SKM-1 treated with dmso at 0.1 percent for 144 hours (cell line): ENCODE measurements at regions not wholly inside any gene's neighbourhood (a gene's known extent, or its start where the extent isn't known, plus 50 kb on each side); places are given as distances from the start of the nearest gene placed in this dataset.
A peak's percentile ranks its signal among the peaks of the same experiment; 100 is the strongest.
"Not testable (repeated sequence)": the region's sequence is repeated elsewhere in the genome, so short reads cannot be mapped to it uniquely, and the experiment has no call there.

ENCODE experiments used
- DNase-seq: peaks from one replicate; lab custom pipeline; 2025; ENCODE audit not compliant: unreplicated experiment; lab: John Stamatoyannopoulos, UW

GRCh38 chr16:26569793-26570192 is 496.9 kb upstream of the C16orf82 start:
- DNase-seq = peak; percentile 31

DNA sequence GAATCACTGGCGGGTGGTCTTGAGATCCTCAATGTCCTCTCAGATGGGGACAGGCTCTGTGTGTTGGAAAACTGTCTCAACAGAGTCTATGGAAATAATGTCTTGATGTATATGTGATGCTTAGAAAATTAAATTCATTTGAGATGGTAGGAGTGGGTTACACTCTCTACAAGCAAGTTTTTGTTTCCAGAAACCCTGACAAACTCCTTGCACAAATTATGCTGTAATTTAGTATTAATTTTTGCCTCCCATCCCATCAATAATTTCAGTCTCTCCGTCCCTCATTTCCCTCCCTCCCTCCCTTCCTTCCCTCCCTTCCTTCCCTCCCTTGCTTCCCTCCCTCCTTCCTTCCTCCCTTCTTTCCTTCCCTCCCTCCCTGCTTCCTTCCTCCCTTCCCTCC is 488.0 kb upstream of the C16orf82 start:
- DNase-seq = no peak

DNA sequence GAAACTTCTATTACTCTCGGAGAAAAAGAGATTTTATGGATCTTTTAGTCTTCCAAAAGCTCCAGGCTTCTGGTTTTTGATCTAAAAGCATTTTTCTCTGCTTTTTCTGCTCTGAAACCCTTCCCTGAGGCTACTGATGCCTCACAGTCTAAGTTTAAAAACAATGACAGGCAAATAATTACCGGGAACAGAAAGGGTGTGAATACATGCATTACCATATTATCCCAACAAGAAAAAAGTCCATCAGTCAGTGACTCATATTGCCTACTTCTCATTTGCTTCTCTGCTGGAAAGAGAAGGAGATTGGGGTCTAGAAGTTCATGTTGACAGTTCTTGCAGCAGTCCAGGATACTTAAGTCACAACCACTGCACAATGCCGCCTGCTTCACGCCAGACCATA is 482.9 kb upstream of the C16orf82 start:
- DNase-seq = no peak

DNA sequence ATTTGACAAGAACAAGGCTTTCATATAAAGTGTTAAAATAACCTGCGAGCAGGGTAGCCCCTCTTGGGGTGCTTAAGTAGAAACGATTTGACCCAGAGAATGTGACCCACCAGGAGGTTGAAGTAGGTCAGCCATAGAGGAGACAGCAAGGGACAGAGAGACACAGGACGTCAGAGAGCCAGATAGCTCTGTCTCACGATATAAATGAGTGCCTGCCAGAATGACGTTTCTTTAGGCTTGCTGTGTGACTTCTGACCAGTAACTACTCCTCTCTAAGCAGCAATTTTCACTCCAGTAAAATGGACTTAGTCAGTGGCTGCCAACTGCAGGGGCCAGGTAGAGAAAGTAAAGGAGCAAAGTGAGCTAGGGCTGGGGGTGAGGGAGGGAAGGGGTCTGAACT is 473.0 kb upstream of the C16orf82 start:
- DNase-seq = no peak

- no peak for DNase-seq
Observed at GRCh38 chr16:26594666-26595065, 472.1 kb upstream of the C16orf82 start.

DNA sequence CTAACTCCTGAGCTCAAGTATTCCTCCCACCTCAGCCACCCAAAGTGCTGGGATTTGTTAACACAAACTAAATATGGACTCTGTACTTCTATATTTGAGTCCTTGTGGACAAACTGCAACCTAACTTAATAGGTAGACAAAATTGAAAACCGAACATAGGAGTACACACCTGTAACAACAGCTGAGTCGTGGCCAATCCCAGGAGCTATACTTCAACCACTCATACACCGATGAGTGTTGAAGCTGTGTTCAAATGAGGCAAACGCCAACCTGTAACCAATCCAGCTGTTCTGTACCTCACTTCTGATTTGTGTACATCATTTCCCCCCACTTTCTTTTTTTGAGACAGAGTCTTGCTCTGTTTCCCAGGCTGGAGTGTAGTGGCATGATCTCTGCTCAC is 471.5 kb upstream of the C16orf82 start:
- DNase-seq = no peak

- not testable (repeated sequence) for DNase-seq
Observed at GRCh38 chr16:26596033-26596432, 470.7 kb upstream of the C16orf82 start.

- DNase-seq = no peak
Observed at GRCh38 chr16:26598061-26598460, 468.7 kb upstream of the C16orf82 start.

- DNase-seq = no peak
Observed at GRCh38 chr16:26598998-26599784, 467.5 kb upstream of the C16orf82 start.

DNA sequence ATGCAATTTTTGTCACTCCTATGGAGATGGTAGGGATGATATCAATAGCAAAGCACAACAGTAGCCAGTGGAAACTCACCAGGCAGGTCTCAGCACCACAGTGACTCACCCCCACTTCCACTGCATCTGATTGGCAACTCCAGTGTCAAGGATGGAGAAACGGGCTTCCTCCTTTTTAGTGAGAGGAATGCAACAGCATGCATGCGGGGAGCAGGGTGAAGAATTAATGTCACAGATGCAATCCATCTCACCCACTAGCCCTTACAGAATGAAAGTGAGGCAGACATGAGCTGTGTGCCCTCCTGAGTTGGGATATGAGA is 467.0 kb upstream of the C16orf82 start:
- no peak for DNase-seq

DNA sequence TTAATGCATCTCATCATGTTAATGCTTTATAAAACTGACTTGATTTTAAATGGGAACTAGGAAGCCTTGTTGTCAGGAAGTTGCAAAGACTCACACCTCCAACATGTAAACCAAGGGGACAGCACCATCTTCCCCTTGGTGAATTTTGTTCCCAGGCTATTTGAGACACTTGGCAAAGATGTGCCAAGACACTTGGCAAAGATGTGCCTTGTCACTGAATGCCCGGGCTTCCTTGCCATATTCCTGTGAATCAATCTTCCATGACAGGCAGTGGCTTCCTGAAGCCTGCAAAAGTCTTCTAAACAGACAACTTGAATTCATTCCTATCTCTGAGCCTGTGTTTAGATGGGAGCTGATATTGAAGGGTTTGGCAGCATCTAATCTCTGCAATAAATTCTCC is 465.4 kb upstream of the C16orf82 start:
- no peak for DNase-seq

DNA sequence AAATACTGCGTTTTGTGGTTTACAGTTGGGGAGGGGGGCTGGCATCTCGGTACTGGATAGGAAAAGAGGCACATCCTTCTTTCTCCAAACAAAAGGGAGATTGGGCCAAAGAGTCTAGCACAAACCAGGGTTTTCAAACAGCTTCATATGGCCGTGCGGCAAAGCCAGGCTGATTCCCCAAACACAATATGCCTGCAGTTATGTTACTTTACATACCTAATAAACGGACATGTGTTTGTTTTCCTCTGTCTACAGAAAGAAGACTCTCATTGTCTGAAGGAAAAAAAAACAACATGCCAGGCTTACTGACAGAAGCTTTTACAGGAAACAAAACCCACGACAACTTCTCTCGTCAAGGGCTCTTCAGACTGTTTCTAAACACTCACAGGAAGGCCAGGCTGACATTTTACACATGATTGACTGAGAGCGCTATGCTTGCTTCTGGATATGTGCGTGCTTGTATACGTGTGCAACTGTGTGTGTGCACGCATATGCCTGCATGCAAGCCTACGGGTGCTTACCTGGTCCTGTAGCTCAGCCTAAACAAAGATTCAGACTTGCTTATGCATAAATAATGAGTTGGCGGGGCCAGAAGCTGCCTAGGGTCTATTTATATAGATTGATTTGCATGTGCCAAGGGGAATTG is 461.0 kb upstream of the C16orf82 start:
- no peak for DNase-seq

DNA sequence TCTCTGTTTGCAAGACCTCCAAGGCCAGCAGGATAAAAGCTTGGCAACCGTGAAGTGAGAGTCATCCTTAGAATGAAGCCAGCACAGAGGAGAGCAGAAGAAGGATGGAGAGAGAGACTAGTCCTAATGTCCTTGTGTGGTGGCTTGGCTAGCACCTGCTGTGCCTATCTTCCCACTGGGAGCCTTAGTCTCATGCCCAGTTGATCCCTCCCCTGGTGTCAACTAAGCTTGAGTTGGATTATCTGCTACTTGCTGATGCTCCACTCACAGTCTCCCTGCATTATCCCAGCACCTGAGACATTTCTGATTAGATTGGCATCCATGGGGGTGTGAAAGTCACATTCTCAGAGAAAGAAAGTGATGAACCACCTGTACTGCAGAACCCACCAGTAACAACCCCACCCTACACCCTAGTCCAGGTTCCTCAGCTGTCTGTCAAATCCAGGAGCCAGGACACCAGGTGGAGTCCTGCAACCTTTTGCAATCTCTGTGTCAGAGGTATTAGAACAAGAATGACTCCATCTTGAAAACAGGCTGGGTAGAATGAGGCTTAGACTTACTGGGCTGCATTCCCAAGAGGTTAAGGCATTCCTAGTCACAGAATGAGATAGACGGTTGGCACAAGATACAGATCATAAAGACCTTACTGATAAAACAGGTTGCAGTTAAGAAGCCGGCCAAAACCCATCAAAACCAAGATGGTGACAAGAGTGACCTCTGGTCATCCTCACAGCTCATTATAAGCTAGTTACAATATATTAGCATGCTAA is 460.2 kb upstream of the C16orf82 start:
- no peak for DNase-seq

DNA sequence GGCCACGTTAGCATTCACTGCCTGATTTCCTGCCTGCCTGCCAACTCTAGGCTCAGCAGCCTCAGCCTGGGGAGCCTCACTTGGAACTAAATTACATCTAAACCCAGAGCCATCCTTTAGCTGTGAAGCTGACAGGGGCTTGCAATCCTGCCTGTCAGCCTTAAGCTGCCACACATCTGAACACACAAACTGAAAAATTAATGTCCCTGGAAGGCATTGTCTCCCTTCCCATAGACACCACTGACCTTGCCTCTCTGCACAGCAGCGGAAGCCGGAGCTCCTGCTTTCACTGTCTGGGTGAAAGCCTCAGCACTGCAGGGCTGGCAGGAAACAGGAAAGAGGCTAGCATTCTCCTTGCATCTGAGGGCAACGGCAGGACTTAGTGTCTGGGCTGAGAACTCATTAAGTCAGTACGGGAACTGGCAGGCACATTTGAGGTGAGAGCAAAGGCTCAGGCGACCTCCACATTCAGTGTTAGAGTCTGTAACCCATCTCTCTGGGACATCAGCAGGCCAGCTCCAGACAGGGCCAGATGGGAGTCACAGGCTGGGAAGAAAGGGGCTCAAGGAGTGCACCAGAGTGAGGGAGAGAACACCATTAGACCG is 452.4 kb upstream of the C16orf82 start:
- DNase-seq = no peak

GRCh38 chr16:26623442-26623841 is 443.3 kb upstream of the C16orf82 start:
- no peak for DNase-seq

GRCh38 chr16:26627958-26628357 is 438.8 kb upstream of the C16orf82 start:
- no peak for DNase-seq

- not testable (repeated sequence) for DNase-seq
Observed at GRCh38 chr16:26631365-26631764, 435.4 kb upstream of the C16orf82 start.

DNA sequence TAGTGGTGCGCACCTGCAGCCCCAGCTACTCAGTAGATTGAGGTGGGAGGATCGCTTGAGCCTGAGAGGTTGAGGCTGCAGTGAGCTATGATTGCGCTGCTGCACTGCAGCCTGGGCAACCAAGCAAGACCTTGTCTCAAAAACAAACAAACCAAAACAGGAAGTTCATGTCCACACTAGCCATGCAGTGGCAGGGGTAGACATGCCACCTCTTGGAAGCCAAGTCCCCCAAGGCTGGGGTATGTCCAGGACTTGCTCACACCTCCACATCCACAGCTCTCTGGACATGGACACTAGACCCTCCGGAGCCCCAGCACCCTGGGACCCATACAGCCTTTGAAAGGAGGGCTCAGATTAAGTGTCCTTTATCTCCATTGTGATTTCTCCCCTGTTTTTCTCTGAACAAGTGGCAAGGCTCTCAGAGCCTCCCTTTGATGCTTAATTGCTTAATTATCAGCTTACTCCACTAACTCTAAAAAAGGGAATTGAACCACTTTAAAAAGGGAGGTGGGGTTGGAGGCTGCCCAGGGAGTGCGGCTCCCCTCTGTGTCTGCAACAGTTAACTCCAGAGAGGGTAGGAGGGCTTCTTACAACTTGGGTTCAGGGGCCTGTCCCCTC is 424.6 kb upstream of the C16orf82 start:
- no peak for DNase-seq

- no peak for DNase-seq
Observed at GRCh38 chr16:26643519-26643918, 423.2 kb upstream of the C16orf82 start.

DNA sequence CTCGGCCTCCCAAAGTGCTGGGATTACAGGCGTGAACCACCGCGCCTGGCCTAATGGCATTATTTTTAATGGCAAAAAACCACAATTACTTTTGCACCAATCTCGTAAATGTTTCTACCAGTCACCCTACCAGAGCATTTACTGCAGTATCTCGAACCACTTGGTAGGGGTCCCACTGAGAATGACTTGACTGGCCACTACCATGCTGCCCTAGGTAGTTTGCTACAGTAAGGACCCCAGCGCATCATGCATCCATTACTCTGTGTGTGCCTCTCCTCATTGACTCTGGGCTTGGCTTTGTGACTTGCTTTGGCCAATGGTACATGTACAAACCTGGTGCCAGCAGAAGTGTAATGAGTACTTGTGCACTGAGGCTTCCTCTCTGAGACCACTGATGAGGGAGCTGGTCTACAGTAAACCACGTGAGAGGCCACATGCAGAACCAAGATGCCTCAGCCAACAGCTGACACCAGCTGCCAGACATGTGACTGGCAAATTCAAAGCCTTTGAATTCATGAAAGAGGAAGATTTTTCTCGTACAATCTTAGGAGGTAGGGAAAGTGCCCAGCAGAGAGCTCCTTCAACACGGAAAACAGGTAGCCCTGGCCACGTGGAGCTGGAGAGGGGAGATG is 421.7 kb upstream of the C16orf82 start:
- DNase-seq = no peak

DNA sequence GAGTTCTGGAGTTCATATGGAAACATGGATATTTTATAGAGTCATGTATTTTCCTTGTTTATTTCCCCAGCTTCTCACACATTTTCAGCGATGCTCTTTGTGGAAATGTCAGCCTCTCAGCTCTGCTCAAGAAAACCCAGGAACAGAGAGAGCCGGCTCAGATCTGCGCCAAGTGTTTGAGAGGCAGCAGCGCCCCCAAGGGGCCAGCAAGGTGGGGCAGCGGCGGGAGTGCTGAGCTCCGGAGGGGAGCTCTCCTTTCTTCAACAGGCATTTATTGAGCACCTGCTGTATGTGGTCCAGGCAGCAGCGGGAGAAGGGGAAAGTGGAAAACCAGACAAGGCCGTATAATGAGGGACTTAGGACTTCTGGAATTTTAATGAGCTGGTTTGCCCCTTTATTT is 421.1 kb upstream of the C16orf82 start:
- no peak for DNase-seq
